OCI-LY3 (cell line): ENCODE measurements at regions not wholly inside any gene's neighbourhood (a gene's known extent, or its start where the extent isn't known, plus 50 kb on each side); places are given as distances from the start of the nearest gene placed in this dataset.

ENCODE experiments used
- H2AFZ ChIP-seq: fragments of 200-600, 300-600 bp; shearing (Covaris generic); 2 replicates; pipeline ENCODE4 v1.6.0; 2014; ENCODE audit warnings: antibody characterized with exemption, low read depth, low read length
- H3K27ac ChIP-seq: fragments of 200-600, 300-600 bp; sonication (generic); 2 replicates; pipeline ENCODE4 v1.5.1; 2014; ENCODE audit warnings: mild to moderate bottlenecking, low read length, moderate library complexity, mixed read lengths
- H3K27me3 ChIP-seq: fragments of 200-600, 300-600 bp; sonication (generic); 2 replicates; pipeline ENCODE4 v1.6.1; 2014; ENCODE audit warnings: low read depth, low read length, mixed read lengths
- H3K36me3 ChIP-seq: fragments of 200-600, 300-600 bp; sonication (generic); replicated peaks from 2 replicates; pipeline ENCODE3; 2014; ENCODE audit warnings: low read depth, low read length, mixed read lengths
- H3K4me1 ChIP-seq: fragments of 300-600, 200-600 bp; sonication (generic); 2 replicates; pipeline ENCODE4 v1.6.1; 2014; ENCODE audit warnings: low read length, mixed read lengths
- H3K4me2 ChIP-seq: fragments of 200-600, 300-600 bp; sonication (generic); 2 replicates; pipeline ENCODE4 v1.6.1; 2014; ENCODE audit warnings: low read length, mixed read lengths
- H3K4me3 ChIP-seq: fragments of 300-600, 200-600 bp; sonication (generic); 2 replicates; pipeline ENCODE4 v1.5.1; 2014; ENCODE audit warnings: antibody characterized with exemption, mild to moderate bottlenecking, low read length, moderate library complexity
- H3K79me2 ChIP-seq: fragments of 300-600, 200-600 bp; shearing (Covaris generic); 2 replicates; pipeline ENCODE4 v1.6.1; 2014; ENCODE audit warnings: mild to moderate bottlenecking, low read length, mixed read lengths
- H3K9ac ChIP-seq: fragments of 300-600, 200-600 bp; shearing (Covaris generic); 2 replicates; pipeline ENCODE4 v1.6.0; 2014; ENCODE audit warnings: mild to moderate bottlenecking, low read length, moderate library complexity
- H3K9me3 ChIP-seq: fragments of 200-600, 300-600 bp; shearing (Covaris generic); 2 replicates; pipeline ENCODE4 v1.6.1; 2014; ENCODE audit warnings: low read length, mixed read lengths; ENCODE audit not compliant: insufficient read depth
- H4K20me1 ChIP-seq: fragments of 200-600, 300-600 bp; sonication (generic); 2 replicates; pipeline ENCODE4 v1.6.1; 2016; ENCODE audit warnings: low read length, mixed read lengths; ENCODE audit not compliant: insufficient read depth
- CTCF ChIP-seq: fragments of 200-600, 300-600 bp; sonication (generic); IDR thresholded peaks from 2 replicates; pipeline ENCODE4 v1.5.1; 2014; ENCODE audit warnings: antibody characterized with exemption, low read length, low read depth
- EZH2phosphoT487 ChIP-seq: fragments of 200-600 bp; shearing (Covaris generic); IDR thresholded peaks from 2 replicates; pipeline ENCODE4 v1.6.1; 2018; ENCODE audit warnings: antibody characterized with exemption, mixed run types, low read depth

DNA sequence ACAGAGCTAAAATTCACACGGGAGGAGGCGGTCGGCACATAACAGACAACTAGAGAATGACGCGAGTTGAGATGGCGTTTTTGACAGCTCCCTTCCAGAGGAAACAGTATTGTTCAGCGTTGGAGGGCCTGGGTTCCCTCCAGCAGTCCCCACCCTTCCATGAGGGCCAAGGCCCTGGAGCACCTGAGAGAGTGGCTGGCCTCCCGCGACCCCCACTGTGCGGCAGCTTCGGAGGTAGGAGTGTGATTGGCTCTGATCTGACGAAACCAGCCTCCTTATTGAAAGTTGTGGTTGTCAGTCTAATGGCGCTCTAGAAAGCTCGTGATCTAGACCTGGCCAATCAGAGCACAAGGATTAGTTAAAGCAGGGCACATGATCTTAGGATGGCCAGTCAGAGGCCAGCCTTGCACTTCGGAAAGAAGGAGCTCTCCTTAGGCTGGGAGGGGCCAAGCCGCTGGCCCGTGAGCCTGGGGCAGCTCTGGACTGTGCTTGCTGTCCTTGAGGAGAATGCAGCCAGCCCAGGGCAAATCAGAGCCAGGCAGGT, 104.5 kb upstream of the CELF4 start:
- Histone ChIP-seq H3K4me1 (no peaks in the 10 kb centered on the region), H3K27me3 (no peaks in the 10 kb centered on the region), H3K9me3 (no peaks in the 10 kb centered on the region), H3K79me2 (no peaks in the 10 kb centered on the region), H2AFZ (no peak overlapping the region), H3K36me3 (no peaks in the 10 kb centered on the region), H3K9ac (no peak overlapping the region), H4K20me1 (no peaks in the 10 kb centered on the region), H3K4me3 (no peak overlapping the region), H3K27ac (no peak overlapping the region), H3K4me2 (no peak overlapping the region)
- TF ChIP-seq EZH2phosphoT487 (no peak), CTCF (no peak)

DNA sequence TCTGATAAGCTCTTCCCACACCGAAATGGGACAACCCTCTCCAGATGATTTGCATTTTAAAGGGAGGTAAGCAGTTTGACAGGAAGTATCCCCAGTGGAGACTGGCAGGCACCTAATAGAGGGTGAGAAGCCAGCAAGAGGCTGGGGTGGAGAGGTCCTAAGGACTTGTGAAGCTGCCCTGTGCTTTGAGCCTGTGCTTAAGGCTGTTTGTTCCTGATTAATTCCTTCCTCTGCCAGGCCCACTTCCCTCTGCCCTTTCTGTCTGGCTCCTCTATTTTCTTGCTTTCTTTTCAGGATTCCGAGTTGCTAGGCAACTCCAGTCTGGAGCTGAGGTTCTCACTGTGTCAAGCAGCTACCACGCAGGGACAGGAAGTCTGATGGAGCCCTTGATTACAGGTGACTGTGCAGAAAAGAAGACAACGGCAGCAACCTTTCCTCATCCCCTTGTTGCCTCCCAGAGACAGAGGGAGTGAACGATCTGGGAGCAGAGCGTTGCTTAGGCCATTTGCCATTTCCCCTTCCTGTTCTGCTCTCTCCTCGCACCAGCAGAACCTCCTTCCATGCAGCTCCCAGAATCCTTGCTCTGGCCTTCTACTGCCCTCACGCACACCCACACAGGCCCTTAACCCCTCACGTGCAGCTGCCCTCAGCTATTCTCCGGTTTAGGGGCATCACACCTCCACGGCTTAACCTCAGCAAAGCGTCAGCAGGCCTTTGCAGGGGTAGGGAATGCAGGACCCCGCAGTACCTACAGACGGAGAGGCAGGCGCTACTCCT, 103.6 kb upstream of the CELF4 start:
- H2AFZ ChIP-seq, result no peak overlapping the region
- H3K4me3 ChIP-seq, result no peak overlapping the region
- no peak overlapping the region for H3K27ac ChIP-seq

GRCh38 chr18:37667836-37668235, 102.2 kb upstream of the CELF4 start:
- H2AFZ ChIP-seq, result no peak overlapping the region
- no peak overlapping the region for H3K9ac ChIP-seq
- no peak overlapping the region for H3K27ac ChIP-seq
- H3K79me2 ChIP-seq, result no peaks in the 10 kb centered on the region
- H3K9me3 ChIP-seq, result no peaks in the 10 kb centered on the region
- no peak for TF ChIP-seq CTCF
- no peaks in the 10 kb centered on the region for H3K4me1 ChIP-seq
- H3K4me3 ChIP-seq, result no peak overlapping the region
- H3K27me3 ChIP-seq, result no peaks in the 10 kb centered on the region
- no peaks in the 10 kb centered on the region for H3K36me3 ChIP-seq
- H4K20me1 ChIP-seq, result no peaks in the 10 kb centered on the region
- no peak overlapping the region for H3K4me2 ChIP-seq

More for the DNA sequence above, 103.6 kb upstream of the CELF4 start:
- no peak overlapping the region for H3K4me2 ChIP-seq
- no peaks in the 10 kb centered on the region for H3K9me3 ChIP-seq
- no peaks in the 10 kb centered on the region for H3K27me3 ChIP-seq
- no peak overlapping the region for H3K9ac ChIP-seq
- H4K20me1 ChIP-seq, result no peaks in the 10 kb centered on the region
- H3K36me3 ChIP-seq, result no peaks in the 10 kb centered on the region
- TF ChIP-seq CTCF, result no peak
- TF ChIP-seq EZH2phosphoT487, result no peak
- H3K79me2 ChIP-seq, result no peaks in the 10 kb centered on the region
- no peaks in the 10 kb centered on the region for H3K4me1 ChIP-seq

DNA sequence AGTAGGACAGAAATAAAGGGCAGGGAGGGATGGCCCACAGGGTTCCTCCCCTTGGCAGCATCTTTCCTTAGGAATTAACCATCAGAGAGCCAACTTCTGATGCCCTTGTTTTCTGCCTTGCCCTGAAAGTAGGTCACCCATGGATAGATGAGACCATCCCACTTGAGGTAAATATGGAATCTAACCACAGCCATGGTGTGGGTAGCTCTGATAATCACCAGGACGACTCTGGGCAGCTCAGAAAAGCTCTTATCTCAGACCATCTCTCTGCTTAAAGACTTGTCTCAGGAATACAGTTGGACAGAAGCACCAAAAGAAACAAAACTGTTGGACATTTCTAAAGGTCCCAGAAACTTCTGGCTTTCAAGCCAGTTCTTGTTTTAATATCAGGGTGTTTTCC, 101.4 kb upstream of the CELF4 start:
- no peak overlapping the region for H3K9ac ChIP-seq
- no peaks in the 10 kb centered on the region for H3K9me3 ChIP-seq
- no peaks in the 10 kb centered on the region for H3K27me3 ChIP-seq
- H4K20me1 ChIP-seq, result no peaks in the 10 kb centered on the region
- H3K27ac ChIP-seq, result no peak overlapping the region
- no peak overlapping the region for H3K4me2 ChIP-seq
- no peaks in the 10 kb centered on the region for H3K36me3 ChIP-seq
- no peaks in the 10 kb centered on the region for H3K79me2 ChIP-seq
- no peak overlapping the region for H3K4me3 ChIP-seq
- H3K4me1 ChIP-seq, result no peaks in the 10 kb centered on the region
- H2AFZ ChIP-seq, result no peak overlapping the region
- TF ChIP-seq EZH2phosphoT487 (no peak), CTCF (no peak)
